ENCODE measurements at regions not wholly inside any gene's neighbourhood (a gene's known extent, or its start where the extent isn't known, plus 50 kb on each side); places are given as distances from the start of the nearest gene placed in this dataset.

DNA sequence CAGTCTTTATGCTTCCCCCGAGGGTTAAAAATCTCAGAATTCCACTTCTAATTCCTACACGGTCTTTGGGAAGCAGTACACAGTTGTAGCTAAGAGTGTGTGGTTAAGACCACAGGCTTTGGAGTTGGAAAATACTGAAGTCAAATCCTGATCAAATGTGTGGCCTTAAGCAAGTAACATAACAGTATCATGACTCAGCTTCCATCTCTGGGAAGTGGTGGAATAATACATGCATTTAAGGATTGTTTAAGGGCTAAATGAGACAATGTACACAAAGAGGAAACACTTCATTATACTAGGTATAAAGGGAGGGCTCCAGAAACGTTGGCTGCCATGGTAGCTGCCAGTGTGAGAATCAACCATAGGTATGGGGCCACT is 71.5 kb downstream of the FAT3 start:
- peaks cover 7% of the 10 kb centered on the region for H3K79me2 ChIP-seq (replicated peaks; ENCODE audit: insufficient read depth, low read length)
- H3K4me3 ChIP-seq (ENCODE audit: low read length) = peak overlapping the region; percentile 48
- H3K4me2 ChIP-seq (ENCODE audit: low read length) = no peak overlapping the region
- H4K20me1 ChIP-seq (ENCODE audit: insufficient read depth) = no peaks in the 10 kb centered on the region
- peaks cover 8% of the 10 kb centered on the region for H3F3A ChIP-seq (ENCODE audit: insufficient read depth, low read length, poor library complexity, severe bottlenecking)
- no peak overlapping the region for H3K9ac ChIP-seq (ENCODE audit: low read length)
- no peaks in the 10 kb centered on the region for H3K27me3 ChIP-seq (ENCODE audit: insufficient read depth, low read depth, low read length)
- no peaks in the 10 kb centered on the region for H3K9me3 ChIP-seq (ENCODE audit: low read length)
- H2AFZ ChIP-seq (ENCODE audit: low read depth, low read length) = no peak overlapping the region
- peak overlapping the region; percentile 87 for H3K27ac ChIP-seq (ENCODE audit: low read length)
- H3K9me2 ChIP-seq (ENCODE audit: insufficient read depth, low read length) = peaks cover 3% of the 10 kb centered on the region
- TF ChIP-seq TAF1 (IDR thresholded peaks at IDR 0.05; ENCODE audit: low read depth) = no peak
- no peak for TF ChIP-seq RAD21 (conservative IDR thresholded peaks at IDR 0.05)
- no peak for TF ChIP-seq MXI1 (conservative IDR thresholded peaks at IDR 0.05; ENCODE audit: poor library complexity, severe bottlenecking)
- no peak for TF ChIP-seq SMC3 (conservative IDR thresholded peaks at IDR 0.05; ENCODE audit: poor library complexity)
- no peak for TF ChIP-seq EP300 (conservative IDR thresholded peaks at IDR 0.05; ENCODE audit: poor library complexity, severe bottlenecking)
- no peak for TF ChIP-seq REST (IDR thresholded peaks at IDR 0.05; ENCODE audit: borderline replicate concordance)
- H3K36me3 ChIP-seq (ENCODE audit: insufficient read depth, low read length) = no peaks in the 10 kb centered on the region

DNA sequence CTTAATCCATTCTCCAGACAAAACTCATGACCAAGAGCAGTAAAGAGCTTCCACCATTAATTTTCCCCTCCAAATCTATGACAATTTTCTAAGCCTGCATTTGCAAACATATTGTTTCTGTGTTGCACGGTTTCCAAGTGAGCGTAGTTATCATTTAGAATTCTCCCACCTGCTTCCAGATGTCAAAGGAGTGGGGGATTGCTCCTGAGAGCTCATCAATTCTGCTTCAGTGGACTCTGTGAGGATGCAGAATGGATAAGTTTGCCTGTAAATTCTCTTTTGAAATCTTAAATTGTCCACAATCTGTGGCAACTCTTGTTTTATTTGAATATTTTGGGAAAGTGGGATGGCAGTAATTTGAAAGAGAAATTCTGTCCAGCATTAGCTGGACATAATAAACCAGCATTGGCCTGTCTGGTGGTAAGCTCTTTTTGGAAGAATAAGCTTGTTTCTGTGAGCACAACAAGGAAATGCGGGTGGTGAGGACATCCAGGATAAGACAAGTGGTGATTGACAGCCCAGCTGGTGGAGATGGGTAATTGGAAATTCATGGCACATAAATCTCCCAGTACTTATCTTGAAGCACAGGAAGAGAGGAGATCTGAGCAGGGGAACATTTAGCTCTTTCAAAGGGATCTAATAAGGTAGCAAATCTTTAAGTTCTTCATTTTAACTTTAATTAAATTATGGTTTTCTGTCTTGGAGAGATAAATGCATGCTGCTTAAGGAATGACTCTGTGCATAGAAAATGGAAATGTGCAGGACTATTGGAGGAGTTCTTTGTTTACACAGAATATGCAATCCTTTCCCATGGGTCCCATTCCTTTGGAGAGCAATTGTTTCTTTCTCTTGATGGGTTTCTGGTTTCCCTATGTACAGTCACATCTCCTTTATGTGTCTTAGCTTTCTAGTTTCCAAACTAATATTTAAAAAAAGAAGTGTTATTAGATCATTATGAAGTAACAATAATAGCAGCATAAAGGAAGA is 73.2 kb downstream of the FAT3 start:
- Histone ChIP-seq H3K4me2 (ENCODE audit: low read length) (peak overlapping the region; percentile 68), H3K9ac (ENCODE audit: low read length) (peak overlapping the region; percentile 32), H3K9me3 (ENCODE audit: low read length) (no peaks in the 10 kb centered on the region), H4K20me1 (ENCODE audit: insufficient read depth) (no peaks in the 10 kb centered on the region), H3K9me2 (ENCODE audit: insufficient read depth, low read length) (peaks cover 3% of the 10 kb centered on the region), H2AFZ (ENCODE audit: low read depth, low read length) (no peak overlapping the region), H3K4me3 (ENCODE audit: low read length) (peak overlapping the region; percentile 48), H3F3A (ENCODE audit: insufficient read depth, low read length, poor library complexity, severe bottlenecking) (peaks cover 8% of the 10 kb centered on the region), H3K27ac (ENCODE audit: low read length) (peak overlapping the region; percentile 87), H3K79me2 (replicated peaks; ENCODE audit: insufficient read depth, low read length) (peaks cover 22% of the 10 kb centered on the region), H3K36me3 (ENCODE audit: insufficient read depth, low read length) (no peaks in the 10 kb centered on the region), H3K27me3 (ENCODE audit: insufficient read depth, low read depth, low read length) (no peaks in the 10 kb centered on the region)
- TF ChIP-seq POLR2AphosphoS5 (IDR thresholded peaks at IDR 0.05) (peak; percentile 18), RAD21 (conservative IDR thresholded peaks at IDR 0.05) (peak; percentile 17), REST (IDR thresholded peaks at IDR 0.05; ENCODE audit: borderline replicate concordance) (peak; percentile 87), EP300 (conservative IDR thresholded peaks at IDR 0.05; ENCODE audit: poor library complexity, severe bottlenecking) (peak; percentile 66), EZH2 (IDR thresholded peaks at IDR 0.05; ENCODE audit: borderline replicate concordance, insufficient read depth, low read length, poor library complexity, severe bottlenecking) (no peak), SMC3 (conservative IDR thresholded peaks at IDR 0.05; ENCODE audit: poor library complexity) (no peak), TAF1 (IDR thresholded peaks at IDR 0.05; ENCODE audit: low read depth) (no peak)

Measured in neural cell (in vitro differentiated cells).